Central memory CD8-positive, alpha-beta T cell (primary cell): ENCODE measurements at regions not wholly inside any gene's neighbourhood (a gene's known extent, or its start where the extent isn't known, plus 50 kb on each side); places are given as distances from the start of the nearest gene placed in this dataset.
"Not testable (repeated sequence)": the region's sequence is repeated elsewhere in the genome, so short reads cannot be mapped to it uniquely, and the experiment has no call there.

Source experiments
- ATAC-seq: fragments of 150-1000 bp; cut with Tn5 transposase; replicated peaks from 2 replicates; pipeline ENCODE4 v1.10.0; 2022; ENCODE audit warnings: mild to moderate bottlenecking, moderate FRiP score, moderate number of reproducible peaks; ENCODE audit not compliant: poor library complexity, severe bottlenecking; ENCODE audit errors: extremely low read depth
- DNase-seq, 2 donors: peaks; one replicate each; pipeline ENCODE4 v3.0.0; 2021; ENCODE audit warnings: low spot score in 2 of 2
- H3K27ac Mint-ChIP-seq: one replicate; pipeline ENCODE4 v1.8.0; 2022; ENCODE audit warnings: low read depth, mild to moderate bottlenecking, moderate library complexity, mixed read lengths
- H3K27me3 Mint-ChIP-seq: one replicate; pipeline ENCODE4 v1.8.0; 2022; ENCODE audit warnings: mixed read lengths
- H3K36me3 Mint-ChIP-seq: one replicate; pipeline ENCODE4 v1.8.0; 2022; ENCODE audit warnings: mild to moderate bottlenecking, moderate library complexity, mixed read lengths; ENCODE audit not compliant: insufficient read depth
- H3K4me1 Mint-ChIP-seq: one replicate; pipeline ENCODE4 v1.8.0; 2022; ENCODE audit warnings: mixed read lengths
- H3K4me3 Mint-ChIP-seq: one replicate; pipeline ENCODE4 v1.8.0; 2022; ENCODE audit warnings: mild to moderate bottlenecking, moderate library complexity, mixed read lengths
- H3K9me3 Mint-ChIP-seq: one replicate; pipeline ENCODE4 v1.8.0; 2022; ENCODE audit warnings: mixed read lengths

DNA sequence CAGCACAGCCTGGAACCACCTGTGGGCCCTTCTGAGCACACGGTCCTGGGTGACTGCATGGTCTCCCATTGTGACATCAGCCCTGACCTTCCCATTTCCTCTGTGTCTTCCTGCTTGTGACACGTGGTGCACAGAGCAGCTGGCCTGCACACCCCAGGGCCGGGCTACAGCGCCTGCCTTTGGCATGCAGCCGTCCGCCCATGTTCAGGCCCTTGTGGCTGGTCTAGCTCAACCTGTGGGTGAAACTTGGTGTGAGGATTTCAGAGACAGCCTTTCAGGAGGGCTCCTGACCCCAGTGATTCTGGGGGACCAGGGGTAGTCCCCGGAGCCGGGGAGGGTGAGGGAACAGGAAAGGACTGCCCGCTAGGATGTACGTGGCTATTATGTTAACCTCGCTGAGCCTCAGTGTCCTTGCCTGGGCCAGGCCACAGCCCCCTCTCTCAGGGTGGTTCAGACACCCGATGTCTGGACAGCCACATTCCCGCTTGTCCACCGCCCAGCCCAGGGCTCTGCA is 284.8 kb upstream of the HS6ST1 start:
- Mint-ChIP-seq H3K27me3 (no peaks in the 10 kb centered on the region), H3K4me3 (no peak overlapping the region), H3K9me3 (no peaks in the 10 kb centered on the region), H3K36me3 (no peaks in the 10 kb centered on the region), H3K27ac (no peak overlapping the region), H3K4me1 (no peaks in the 10 kb centered on the region)
- ATAC-seq (no peak), DNase-seq (no peak)

DNA sequence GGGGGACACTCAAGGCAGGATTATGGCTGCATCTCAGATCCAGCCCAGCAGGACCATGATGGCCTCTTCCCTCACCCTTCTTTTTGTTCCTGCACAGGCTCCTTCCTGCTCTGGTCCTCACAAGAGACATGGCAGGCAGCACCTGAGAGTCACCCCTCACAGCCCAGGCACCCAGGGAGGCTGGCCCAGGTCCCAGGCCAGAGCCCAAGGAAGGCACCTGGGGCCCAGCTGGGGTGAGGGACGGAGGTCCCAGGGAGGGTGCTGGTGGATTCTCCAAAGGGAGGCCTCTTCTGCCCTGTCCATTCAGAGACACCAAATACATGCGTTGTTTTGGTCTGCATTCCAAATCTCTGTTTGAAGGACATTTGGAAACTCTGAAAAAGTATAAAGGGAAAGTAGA is 285.4 kb upstream of the HS6ST1 start:
- Mint-ChIP-seq H3K27ac (no peak overlapping the region), H3K9me3 (no peaks in the 10 kb centered on the region), H3K4me1 (no peaks in the 10 kb centered on the region), H3K36me3 (no peaks in the 10 kb centered on the region), H3K27me3 (no peaks in the 10 kb centered on the region), H3K4me3 (no peak overlapping the region)
- ATAC-seq, result no peak
- no peak for DNase-seq

GRCh38 chr2:128604581-128604980 is 285.9 kb upstream of the HS6ST1 start:
- not testable (repeated sequence) for DNase-seq, H3K36me3 Mint-ChIP-seq, ATAC-seq, H3K4me1 Mint-ChIP-seq, H3K27ac Mint-ChIP-seq, H3K9me3 Mint-ChIP-seq, H3K4me3 Mint-ChIP-seq, H3K27me3 Mint-ChIP-seq

GRCh38 chr2:128605421-128605820 is 286.8 kb upstream of the HS6ST1 start:
- Mint-ChIP-seq H3K9me3 (no peaks in the 10 kb centered on the region), H3K27me3 (peaks cover 2% of the 10 kb centered on the region), H3K36me3 (no peaks in the 10 kb centered on the region), H3K27ac (no peak overlapping the region), H3K4me1 (no peaks in the 10 kb centered on the region), H3K4me3 (no peak overlapping the region)
- DNase-seq, result no peak
- no peak for ATAC-seq

DNA sequence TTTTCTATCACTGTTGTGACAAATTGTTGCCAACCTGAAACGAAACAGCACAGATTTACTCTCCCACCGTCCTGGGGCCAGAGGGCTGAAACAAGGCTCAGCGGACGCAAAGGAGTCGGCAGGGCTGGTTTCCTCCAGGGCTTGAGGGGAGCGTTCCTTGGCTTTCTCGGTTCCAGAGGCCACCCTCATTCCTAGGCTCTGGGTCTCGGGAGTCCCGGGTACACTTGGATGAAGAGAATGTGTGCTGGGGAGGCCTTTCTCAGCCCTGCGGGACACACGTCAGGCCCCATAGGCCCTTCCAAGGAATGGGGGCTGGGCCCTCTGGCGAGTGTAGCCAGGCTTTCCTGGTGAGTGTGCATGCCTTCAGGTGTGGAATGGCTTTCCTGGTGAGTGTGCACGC is 287.3 kb upstream of the HS6ST1 start:
- Mint-ChIP-seq H3K4me1 (no peaks in the 10 kb centered on the region), H3K4me3 (no peak overlapping the region), H3K9me3 (no peaks in the 10 kb centered on the region), H3K36me3 (no peaks in the 10 kb centered on the region), H3K27me3 (peaks cover 8% of the 10 kb centered on the region), H3K27ac (no peak overlapping the region)
- ATAC-seq (no peak), DNase-seq (no peak)

GRCh38 chr2:128606837-128607236 is 288.2 kb upstream of the HS6ST1 start:
- H3K27me3 Mint-ChIP-seq, result peaks cover 13% of the 10 kb centered on the region
- ATAC-seq, result no peak
- no peaks in the 10 kb centered on the region for H3K4me1 Mint-ChIP-seq
- H3K9me3 Mint-ChIP-seq, result no peaks in the 10 kb centered on the region
- H3K36me3 Mint-ChIP-seq, result no peaks in the 10 kb centered on the region
- H3K27ac Mint-ChIP-seq, result no peak overlapping the region
- no peak overlapping the region for H3K4me3 Mint-ChIP-seq
- DNase-seq, result no peak

DNA sequence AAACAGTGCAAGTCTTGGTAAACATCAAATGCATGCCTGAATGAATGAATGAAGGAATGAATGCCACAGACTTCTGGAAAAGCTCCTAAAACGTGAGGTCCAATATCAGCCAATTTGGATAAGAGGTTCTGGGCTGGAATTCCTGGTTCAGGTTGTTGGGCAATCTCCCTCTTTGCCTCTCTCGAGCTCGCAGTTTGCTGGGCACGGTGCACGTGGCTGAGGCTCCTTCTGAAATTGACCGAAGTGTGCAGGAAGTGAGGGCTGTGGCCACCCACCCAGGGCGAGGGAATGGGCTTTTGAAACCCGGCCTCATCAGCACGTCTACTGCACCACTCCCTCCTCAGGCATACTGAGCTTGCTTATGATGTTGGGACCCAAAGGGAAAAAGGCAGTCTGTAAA is 288.8 kb upstream of the HS6ST1 start:
- no peak overlapping the region for H3K4me3 Mint-ChIP-seq
- H3K9me3 Mint-ChIP-seq, result no peaks in the 10 kb centered on the region
- DNase-seq (no peak), ATAC-seq (no peak)
- H3K27me3 Mint-ChIP-seq, result peaks cover 19% of the 10 kb centered on the region
- no peak overlapping the region for H3K27ac Mint-ChIP-seq
- H3K36me3 Mint-ChIP-seq, result no peaks in the 10 kb centered on the region
- no peaks in the 10 kb centered on the region for H3K4me1 Mint-ChIP-seq

- no peaks in the 10 kb centered on the region for H3K4me1 Mint-ChIP-seq
- no peaks in the 10 kb centered on the region for H3K9me3 Mint-ChIP-seq
- H3K27ac Mint-ChIP-seq, result no peak overlapping the region
- H3K4me3 Mint-ChIP-seq, result no peak overlapping the region
- DNase-seq (no peak), ATAC-seq (no peak)
- peaks cover 25% of the 10 kb centered on the region for H3K27me3 Mint-ChIP-seq
- H3K36me3 Mint-ChIP-seq, result no peaks in the 10 kb centered on the region
Measured at GRCh38 chr2:128607911-128608506, 289.3 kb upstream of the HS6ST1 start.

- ATAC-seq (no peak), DNase-seq (no peak)
- H3K9me3 Mint-ChIP-seq, result no peaks in the 10 kb centered on the region
- no peak overlapping the region for H3K27ac Mint-ChIP-seq
- no peaks in the 10 kb centered on the region for H3K36me3 Mint-ChIP-seq
- H3K27me3 Mint-ChIP-seq, result peaks cover 25% of the 10 kb centered on the region
- no peak overlapping the region for H3K4me3 Mint-ChIP-seq
- H3K4me1 Mint-ChIP-seq, result no peaks in the 10 kb centered on the region
Measured at GRCh38 chr2:128608921-128609880, 290.5 kb upstream of the HS6ST1 start.

DNA sequence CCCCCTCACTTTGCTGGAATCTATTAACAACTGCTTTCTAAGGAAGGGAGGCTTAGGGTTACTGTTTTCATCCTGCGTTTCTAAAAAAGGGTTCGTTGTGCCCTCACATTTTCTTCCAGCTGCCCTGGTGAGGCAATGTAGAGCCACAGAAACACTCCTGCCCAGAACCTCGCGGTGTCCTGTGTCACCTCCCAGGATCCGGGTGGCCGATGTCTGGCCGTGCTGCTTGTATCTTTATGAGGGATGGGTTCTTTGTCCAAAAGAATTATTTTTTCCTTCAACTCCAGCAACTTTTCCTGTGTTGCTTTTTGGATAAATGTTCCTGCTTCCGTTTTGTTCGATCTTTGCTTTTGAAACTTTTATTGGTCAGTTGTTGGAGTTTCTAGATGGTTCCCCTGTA is 291.8 kb upstream of the HS6ST1 start:
- Mint-ChIP-seq H3K27ac (no peak overlapping the region), H3K4me3 (no peak overlapping the region), H3K9me3 (no peaks in the 10 kb centered on the region), H3K36me3 (no peaks in the 10 kb centered on the region), H3K4me1 (no peaks in the 10 kb centered on the region), H3K27me3 (peaks cover 25% of the 10 kb centered on the region)
- ATAC-seq, result no peak
- DNase-seq, result no peak

DNA sequence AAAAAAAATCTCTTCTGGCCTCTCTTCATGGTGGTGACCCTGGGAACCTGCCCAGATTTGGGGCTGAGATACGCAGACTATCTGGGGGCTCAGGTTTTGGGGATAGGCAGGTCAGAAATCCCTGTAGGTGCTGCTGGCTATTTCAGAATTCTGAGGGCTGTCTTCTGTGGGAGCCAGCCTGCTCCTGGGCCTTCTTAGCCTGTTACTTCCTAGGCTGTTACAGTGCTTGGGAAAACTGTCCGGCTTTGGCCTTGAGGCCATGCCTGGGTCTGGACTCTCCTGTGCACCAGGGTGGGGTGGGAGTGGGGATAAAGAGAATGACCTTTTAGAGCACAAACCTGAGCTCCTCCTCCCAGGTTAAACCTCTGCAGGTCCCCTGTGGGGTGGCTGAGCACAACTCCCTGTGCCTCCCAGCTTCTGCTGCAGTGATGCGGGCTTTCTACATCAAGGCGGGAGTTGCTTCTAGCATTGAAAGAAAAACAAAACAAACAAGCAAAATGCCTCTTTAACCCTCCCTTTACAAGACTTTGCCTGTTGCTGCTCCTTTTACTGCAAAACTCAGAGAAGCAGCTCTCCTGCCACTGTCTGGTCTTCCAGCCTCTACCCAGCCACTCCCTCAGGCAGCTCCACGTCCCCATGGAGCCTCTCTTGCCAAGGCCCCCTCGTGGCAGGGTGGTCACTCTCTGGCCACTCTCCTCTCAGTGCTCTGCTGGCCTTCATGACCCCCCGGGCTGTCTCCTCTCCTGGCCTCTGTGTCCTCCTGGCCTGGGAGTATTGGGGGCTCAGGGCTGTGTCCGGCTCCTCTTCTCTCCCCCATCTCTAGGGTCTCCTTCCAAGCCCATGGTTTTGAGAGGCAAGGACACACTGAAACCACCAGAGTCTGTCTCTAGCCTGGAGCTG is 293.0 kb upstream of the HS6ST1 start:
- DNase-seq (no peak), ATAC-seq (no peak)
- Mint-ChIP-seq H3K27me3 (peaks cover 25% of the 10 kb centered on the region), H3K4me3 (no peak overlapping the region), H3K27ac (no peak overlapping the region), H3K36me3 (no peaks in the 10 kb centered on the region), H3K9me3 (no peaks in the 10 kb centered on the region), H3K4me1 (no peaks in the 10 kb centered on the region)

GRCh38 chr2:128612628-128613027 is 294.0 kb upstream of the HS6ST1 start:
- no peak for DNase-seq
- Mint-ChIP-seq H3K27me3 (peaks cover 25% of the 10 kb centered on the region), H3K4me3 (no peak overlapping the region), H3K4me1 (no peaks in the 10 kb centered on the region), H3K36me3 (no peaks in the 10 kb centered on the region), H3K9me3 (no peaks in the 10 kb centered on the region), H3K27ac (no peak overlapping the region)
- ATAC-seq, result no peak
